ACC112 (cell line): ENCODE measurements at regions not wholly inside any gene's neighbourhood (a gene's known extent, or its start where the extent isn't known, plus 50 kb on each side); places are given as distances from the start of the nearest gene placed in this dataset.

Experiments used
- H2AFZ ChIP-seq: fragments of 200-600 bp; sonication (generic); one replicate; pipeline ENCODE4 v1.6.0; 2017; ENCODE audit warnings: antibody characterized with exemption, low read length; ENCODE audit not compliant: unreplicated experiment
- H3K27ac ChIP-seq: fragments of 200-600 bp; sonication (generic); 2 replicates; pipeline ENCODE4 v1.5.1; 2014; ENCODE audit warnings: low read depth, mild to moderate bottlenecking, antibody characterized with exemption, low read length, moderate library complexity
- H3K27me3 ChIP-seq: fragments of 200-600 bp; sonication (generic); 2 replicates; pipeline ENCODE4 v1.6.1; 2014; ENCODE audit warnings: mild to moderate bottlenecking, antibody characterized with exemption, low read length, moderate library complexity, mixed read lengths; ENCODE audit not compliant: insufficient read depth
- H3K36me3 ChIP-seq: fragments of 200-600 bp; sonication (generic); 2 replicates; pipeline ENCODE4 v1.6.1; 2016; ENCODE audit warnings: mild to moderate bottlenecking, antibody characterized with exemption, low read length, moderate library complexity, mixed read lengths; ENCODE audit not compliant: insufficient read depth
- H3K4me1 ChIP-seq: fragments of 200-600 bp; sonication (generic); one replicate; pipeline ENCODE4 v1.6.1; 2016; ENCODE audit warnings: low read length, mixed read lengths; ENCODE audit not compliant: insufficient read depth, unreplicated experiment, control insufficient read depth
- H3K4me3 ChIP-seq: fragments of 200-600 bp; sonication (generic); 2 replicates; pipeline ENCODE4 v1.5.1; 2014; ENCODE audit warnings: mild to moderate bottlenecking, low read depth, low read length
- H3K79me2 ChIP-seq: fragments of 200-600 bp; sonication (generic); one replicate; pipeline ENCODE4 v1.6.0; 2016; ENCODE audit warnings: low read length; ENCODE audit not compliant: control insufficient read depth, unreplicated experiment, insufficient read depth

DNA sequence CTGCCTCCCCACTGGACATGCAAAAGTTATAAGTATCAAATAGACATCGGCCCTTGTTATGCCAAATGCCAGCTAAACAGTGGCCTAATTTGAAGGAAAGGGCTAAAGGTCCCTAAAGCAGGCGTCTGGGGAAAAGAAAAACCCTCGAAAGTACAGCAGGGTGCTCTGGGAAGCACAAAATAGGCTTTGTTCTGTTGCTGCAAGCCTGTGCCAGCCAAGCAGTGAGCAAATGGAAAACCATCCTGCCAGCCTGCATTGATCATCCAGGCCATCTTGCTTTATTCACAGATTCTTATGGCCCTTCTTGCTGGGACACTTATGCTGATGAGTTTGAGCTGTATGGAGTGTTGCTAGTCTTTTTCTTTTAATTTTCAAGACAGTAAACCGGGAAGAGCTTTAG lies 62.2 kb upstream of the PLEKHG1 start:
- Histone ChIP-seq H2AFZ (no peak overlapping the region), H3K4me3 (no peak overlapping the region), H3K79me2 (no peaks in the 10 kb centered on the region), H3K36me3 (no peaks in the 10 kb centered on the region), H3K4me1 (no peaks in the 10 kb centered on the region), H3K27me3 (peaks cover 52% of the 10 kb centered on the region), H3K27ac (no peak overlapping the region)

DNA sequence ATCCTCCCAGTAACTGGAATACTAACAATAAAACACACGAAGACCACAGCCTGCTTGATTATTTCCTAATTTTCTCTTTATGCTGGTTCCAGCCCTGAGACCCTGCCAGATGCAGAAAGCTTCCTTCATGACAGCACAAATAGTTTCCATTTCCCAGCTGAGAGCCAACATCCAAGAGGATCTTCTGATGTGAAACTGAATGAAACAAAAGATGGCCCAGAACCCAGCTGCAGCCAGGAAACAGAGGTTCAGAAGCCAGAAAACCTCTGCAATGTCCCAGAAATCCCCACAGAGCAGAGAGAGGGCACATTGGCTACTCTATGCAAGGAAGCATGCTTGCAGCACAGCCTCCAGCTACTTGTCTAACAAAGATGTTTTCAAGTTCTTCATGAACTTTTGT lies 61.8 kb upstream of the PLEKHG1 start:
- Histone ChIP-seq H3K4me3 (no peak overlapping the region), H3K79me2 (no peaks in the 10 kb centered on the region), H3K27ac (no peak overlapping the region), H2AFZ (no peak overlapping the region), H3K36me3 (no peaks in the 10 kb centered on the region), H3K27me3 (peaks cover 52% of the 10 kb centered on the region), H3K4me1 (no peaks in the 10 kb centered on the region)

DNA sequence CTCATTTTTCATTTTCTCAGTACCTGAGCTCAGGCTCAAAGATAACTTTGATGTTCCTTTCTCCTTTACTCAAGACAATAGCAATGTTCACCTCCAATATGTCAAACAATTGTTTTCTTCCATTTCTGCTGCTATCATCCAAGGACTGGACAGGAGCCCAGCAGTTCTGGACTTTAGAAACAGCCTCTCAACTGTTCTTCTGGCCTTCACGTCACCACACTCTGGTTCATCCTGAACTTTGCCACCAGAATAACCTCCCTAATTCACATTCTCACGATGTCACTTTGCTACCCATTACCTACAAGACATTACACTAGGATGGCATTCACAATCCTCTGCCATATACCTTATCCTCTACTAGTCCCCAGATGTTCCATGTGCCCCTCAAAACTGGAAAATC lies 60.6 kb upstream of the PLEKHG1 start:
- no peak overlapping the region for H3K4me3 ChIP-seq
- H3K27me3 ChIP-seq, result peaks cover 62% of the 10 kb centered on the region
- no peak overlapping the region for H2AFZ ChIP-seq
- no peaks in the 10 kb centered on the region for H3K4me1 ChIP-seq
- H3K79me2 ChIP-seq, result no peaks in the 10 kb centered on the region
- H3K27ac ChIP-seq, result no peak overlapping the region
- H3K36me3 ChIP-seq, result no peaks in the 10 kb centered on the region

DNA sequence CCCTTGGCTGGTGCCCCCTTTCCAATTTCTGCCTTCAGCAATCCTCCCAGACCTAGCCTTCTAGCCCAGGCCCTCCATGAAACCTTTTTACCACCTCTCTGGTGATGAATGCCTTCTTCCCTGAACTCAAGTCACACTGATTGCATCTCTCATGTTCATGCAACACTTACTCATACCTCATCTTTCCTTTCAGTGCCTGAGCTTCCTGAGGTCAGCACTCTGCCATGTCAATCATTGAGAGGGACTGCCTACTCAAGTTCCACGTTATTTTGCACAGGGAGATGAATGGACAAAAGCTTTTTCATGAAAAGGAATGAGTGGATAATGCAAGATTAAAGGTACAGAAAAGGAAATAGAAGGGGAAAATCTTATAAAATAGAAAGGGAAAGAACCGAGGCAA lies 60.1 kb upstream of the PLEKHG1 start:
- no peaks in the 10 kb centered on the region for H3K4me1 ChIP-seq
- H3K27ac ChIP-seq, result no peak overlapping the region
- peaks cover 65% of the 10 kb centered on the region for H3K27me3 ChIP-seq
- H3K36me3 ChIP-seq, result no peaks in the 10 kb centered on the region
- H3K4me3 ChIP-seq, result no peak overlapping the region
- no peak overlapping the region for H2AFZ ChIP-seq
- H3K79me2 ChIP-seq, result no peaks in the 10 kb centered on the region

DNA sequence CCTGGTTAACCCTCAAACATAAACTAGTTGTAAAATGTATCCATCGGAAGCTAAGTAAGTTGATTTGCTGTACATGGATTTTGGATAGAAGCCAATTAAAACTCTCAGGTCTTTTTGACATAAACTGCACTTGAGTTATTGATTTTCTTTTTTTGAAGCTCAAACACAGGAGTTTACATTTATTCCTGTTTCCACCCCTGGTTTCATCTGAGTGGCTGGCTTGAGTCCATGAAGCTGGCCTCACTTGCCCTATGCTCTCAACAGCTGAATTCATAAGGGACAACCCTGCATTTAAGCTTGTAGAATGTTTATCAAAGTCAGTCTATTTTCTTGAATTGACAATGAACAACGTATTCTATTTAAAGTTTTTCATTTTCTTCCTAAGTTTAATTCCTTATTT lies 58.1 kb upstream of the PLEKHG1 start:
- H3K27me3 ChIP-seq, result peaks cover 70% of the 10 kb centered on the region
- no peaks in the 10 kb centered on the region for H3K4me1 ChIP-seq
- H3K4me3 ChIP-seq, result no peak overlapping the region
- no peaks in the 10 kb centered on the region for H3K79me2 ChIP-seq
- no peak overlapping the region for H2AFZ ChIP-seq
- H3K36me3 ChIP-seq, result no peaks in the 10 kb centered on the region
- no peak overlapping the region for H3K27ac ChIP-seq

DNA sequence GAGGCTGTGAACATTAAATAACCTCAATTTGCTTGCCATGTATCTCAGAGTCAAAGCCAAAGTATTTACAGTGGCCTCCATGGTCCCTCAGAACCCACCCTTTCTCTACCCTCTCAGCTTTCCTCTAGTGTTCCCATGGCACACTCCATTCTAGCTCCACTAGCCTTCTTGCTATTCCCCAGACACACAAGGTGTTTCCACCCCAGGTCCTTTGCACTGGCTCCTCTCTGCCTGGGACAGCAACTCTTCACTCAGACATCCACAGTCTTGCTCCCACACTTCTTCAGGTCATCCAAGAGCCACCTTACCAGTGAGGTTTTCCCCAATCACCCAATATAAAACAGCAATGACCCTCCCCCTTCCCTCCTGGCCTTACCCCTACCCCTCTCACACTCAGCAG lies 56.5 kb upstream of the PLEKHG1 start:
- Histone ChIP-seq H2AFZ (no peak overlapping the region), H3K27me3 (peaks cover 71% of the 10 kb centered on the region), H3K79me2 (no peaks in the 10 kb centered on the region), H3K4me3 (no peak overlapping the region), H3K36me3 (no peaks in the 10 kb centered on the region), H3K4me1 (no peaks in the 10 kb centered on the region), H3K27ac (no peak overlapping the region)

- H3K4me3 ChIP-seq, result no peak overlapping the region
- no peaks in the 10 kb centered on the region for H3K4me1 ChIP-seq
- peaks cover 65% of the 10 kb centered on the region for H3K27me3 ChIP-seq
- no peaks in the 10 kb centered on the region for H3K36me3 ChIP-seq
- H3K27ac ChIP-seq, result no peak overlapping the region
- H2AFZ ChIP-seq, result no peak overlapping the region
- H3K79me2 ChIP-seq, result no peaks in the 10 kb centered on the region
Observed at GRCh38 chr6:150544793-150545192, 54.9 kb upstream of the PLEKHG1 start.

- Histone ChIP-seq H3K36me3 (no peaks in the 10 kb centered on the region), H3K79me2 (no peaks in the 10 kb centered on the region), H3K27me3 (peaks cover 60% of the 10 kb centered on the region), H3K4me3 (no peak overlapping the region), H2AFZ (no peak overlapping the region), H3K27ac (no peak overlapping the region), H3K4me1 (no peaks in the 10 kb centered on the region)
Observed at GRCh38 chr6:150546457-150546856, 53.2 kb upstream of the PLEKHG1 start.

- Histone ChIP-seq H3K4me3 (no peak overlapping the region), H3K27ac (no peak overlapping the region), H2AFZ (no peak overlapping the region), H3K4me1 (no peaks in the 10 kb centered on the region), H3K79me2 (no peaks in the 10 kb centered on the region), H3K36me3 (no peaks in the 10 kb centered on the region), H3K27me3 (peaks cover 55% of the 10 kb centered on the region)
Observed at GRCh38 chr6:150547502-150548222, 52.0 kb upstream of the PLEKHG1 start.

DNA sequence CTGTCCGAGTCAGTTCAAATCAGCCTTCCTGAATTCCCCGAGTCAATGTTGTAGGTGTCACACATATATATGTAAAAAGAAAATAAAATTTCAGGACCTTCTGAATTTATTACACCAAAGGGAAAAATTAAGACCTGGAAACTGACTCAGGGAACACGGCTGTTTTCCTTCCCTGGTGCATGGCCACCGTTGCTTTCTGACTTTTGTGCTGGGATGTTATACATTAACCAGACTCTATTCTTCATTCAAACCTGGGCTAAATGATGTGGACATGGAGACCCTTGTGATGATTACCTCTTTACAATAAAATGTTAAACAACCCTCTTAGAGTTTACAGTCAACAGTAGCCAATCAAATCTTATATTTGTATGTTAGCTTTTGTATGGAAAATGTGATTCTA lies 51.4 kb upstream of the PLEKHG1 start:
- Histone ChIP-seq H3K4me1 (no peaks in the 10 kb centered on the region), H2AFZ (no peak overlapping the region), H3K79me2 (no peaks in the 10 kb centered on the region), H3K27ac (no peak overlapping the region), H3K4me3 (no peak overlapping the region), H3K27me3 (peaks cover 55% of the 10 kb centered on the region), H3K36me3 (no peaks in the 10 kb centered on the region)

DNA sequence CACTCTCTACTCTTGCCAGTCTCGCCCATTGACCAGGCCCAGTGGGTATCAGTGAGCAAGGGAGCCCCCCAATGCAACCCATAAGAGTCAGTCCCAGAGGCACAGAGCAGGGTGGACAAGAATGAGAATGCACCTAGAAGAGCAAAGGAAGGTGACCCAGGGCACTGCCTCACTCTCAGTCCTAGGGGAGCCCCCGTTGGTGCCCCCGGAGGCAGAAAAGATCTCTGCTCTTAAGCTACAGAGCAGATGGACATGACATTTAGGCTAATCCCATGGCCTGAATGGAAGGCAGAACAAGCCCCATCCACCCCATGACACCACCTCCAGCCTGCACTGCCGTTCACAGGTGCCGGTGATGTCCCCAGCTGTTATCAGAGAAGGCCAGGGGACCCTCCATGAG lies 50.7 kb upstream of the PLEKHG1 start:
- Histone ChIP-seq H3K4me1 (no peaks in the 10 kb centered on the region), H3K79me2 (no peaks in the 10 kb centered on the region), H3K4me3 (no peak overlapping the region), H3K36me3 (no peaks in the 10 kb centered on the region), H3K27ac (no peak overlapping the region), H3K27me3 (peaks cover 50% of the 10 kb centered on the region), H2AFZ (no peak overlapping the region)
